ENCODE measurements at regions not wholly inside any gene's neighbourhood (a gene's known extent, or its start where the extent isn't known, plus 50 kb on each side); places are given as distances from the start of the nearest gene placed in this dataset.
"Not testable (repeated sequence)": the region's sequence is repeated elsewhere in the genome, so short reads cannot be mapped to it uniquely, and the experiment has no call there.

DNA sequence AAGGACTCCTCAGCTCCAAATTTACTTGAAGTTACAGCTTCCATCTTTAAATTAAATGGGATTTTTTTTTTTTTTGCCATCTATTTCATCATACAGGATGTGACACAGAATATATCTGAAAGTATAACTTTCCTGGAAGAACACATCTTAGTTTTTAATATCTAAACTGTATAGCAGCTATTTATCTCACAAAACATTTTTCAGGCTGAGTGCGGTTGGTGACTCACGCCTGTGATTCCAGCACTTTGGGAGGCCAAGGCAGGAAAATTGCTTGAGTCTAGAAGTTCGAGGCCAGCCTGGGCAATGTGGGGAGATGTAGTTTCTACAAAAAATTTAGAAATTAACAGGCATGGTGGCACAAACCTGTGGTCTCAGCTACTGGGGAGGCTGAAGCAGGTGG lies 142.3 kb upstream of the KCNJ18 start:
- H3K4me3 Mint-ChIP-seq; H3K36me3 Mint-ChIP-seq (ENCODE audit: low read depth); intact Hi-C loops (cut with micrococcal nuclease); H3K27ac Mint-ChIP-seq; H3K9me3 Mint-ChIP-seq: not testable (repeated sequence)
- H3K4me1 Mint-ChIP-seq (ENCODE audit: low read depth), result peaks cover 34% of the 10 kb centered on the region
- H3K27me3 Mint-ChIP-seq, result peaks cover 41% of the 10 kb centered on the region

- H3K4me1 Mint-ChIP-seq (ENCODE audit: low read depth), result peaks cover 22% of the 10 kb centered on the region
- intact Hi-C loops (cut with micrococcal nuclease), result no loop called here
- H3K9me3 Mint-ChIP-seq, result peaks cover 9% of the 10 kb centered on the region
- H3K27me3 Mint-ChIP-seq, result peaks cover 43% of the 10 kb centered on the region
- peaks cover 6% of the 10 kb centered on the region for H3K36me3 Mint-ChIP-seq (ENCODE audit: low read depth)
- peak overlapping the region; percentile 84 for H3K27ac Mint-ChIP-seq
- peak overlapping the region; percentile 89 for H3K4me3 Mint-ChIP-seq
Observed at GRCh38 chr17:21551081-21551881, 141.0 kb upstream of the KCNJ18 start.

- H3K4me1 Mint-ChIP-seq (ENCODE audit: low read depth); H3K27me3 Mint-ChIP-seq; H3K27ac Mint-ChIP-seq; H3K4me3 Mint-ChIP-seq; intact Hi-C loops (cut with micrococcal nuclease); H3K36me3 Mint-ChIP-seq (ENCODE audit: low read depth): not testable (repeated sequence)
- peaks cover 21% of the 10 kb centered on the region for H3K9me3 Mint-ChIP-seq
Observed at GRCh38 chr17:21558921-21559320, 133.4 kb upstream of the KCNJ18 start.

- H3K4me3 Mint-ChIP-seq, result no peak overlapping the region
- no peaks in the 10 kb centered on the region for H3K4me1 Mint-ChIP-seq (ENCODE audit: low read depth)
- no peak overlapping the region for H3K27ac Mint-ChIP-seq
- no peaks in the 10 kb centered on the region for H3K36me3 Mint-ChIP-seq (ENCODE audit: low read depth)
- peaks cover 4% of the 10 kb centered on the region for H3K9me3 Mint-ChIP-seq
- peaks cover 10% of the 10 kb centered on the region for H3K27me3 Mint-ChIP-seq
- intact Hi-C loops (cut with micrococcal nuclease), result no loop called here
Observed at GRCh38 chr17:21564262-21564661, 128.1 kb upstream of the KCNJ18 start.

DNA sequence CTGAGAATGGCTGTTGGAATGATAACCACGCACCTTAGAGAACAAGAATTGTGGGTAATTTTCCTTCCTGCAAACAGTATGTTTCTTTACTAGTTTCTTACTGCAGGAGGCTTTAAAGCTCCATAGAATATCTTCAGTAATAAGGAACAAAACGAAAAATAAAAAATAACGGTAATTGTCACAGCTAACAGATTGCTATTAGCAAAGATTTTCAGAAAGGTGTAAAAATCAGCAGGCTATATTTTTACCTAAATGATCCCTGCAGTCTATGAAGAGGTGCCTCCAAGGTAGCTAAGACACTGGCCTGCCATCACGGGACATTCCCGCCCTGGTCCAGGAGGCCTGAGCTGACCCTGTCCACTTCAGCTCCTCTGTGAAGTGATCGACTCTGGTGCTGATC lies 127.6 kb upstream of the KCNJ18 start:
- H3K9me3 Mint-ChIP-seq; H3K27ac Mint-ChIP-seq; H3K4me1 Mint-ChIP-seq (ENCODE audit: low read depth); H3K36me3 Mint-ChIP-seq (ENCODE audit: low read depth); intact Hi-C loops (cut with micrococcal nuclease); H3K4me3 Mint-ChIP-seq: not testable (repeated sequence)
- peaks cover 12% of the 10 kb centered on the region for H3K27me3 Mint-ChIP-seq

DNA sequence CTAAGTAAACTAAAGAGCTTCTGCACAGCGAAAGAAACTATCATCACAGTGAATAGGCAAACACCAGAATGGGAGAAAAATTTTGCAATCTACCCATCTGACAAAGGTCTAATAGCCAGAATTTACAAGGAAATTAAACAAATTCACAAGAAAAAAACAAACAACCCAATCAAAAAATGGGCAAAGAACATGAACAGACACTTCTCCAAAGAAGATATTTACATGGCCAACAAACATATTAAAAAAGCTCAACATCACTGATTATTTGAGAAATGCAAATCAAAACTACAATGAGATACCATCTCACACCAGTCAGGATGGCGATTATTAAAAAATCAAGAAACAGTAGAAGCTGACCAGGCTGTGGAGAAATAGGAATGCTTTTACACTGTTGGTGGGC lies 121.9 kb upstream of the KCNJ18 start:
- H3K36me3 Mint-ChIP-seq (ENCODE audit: low read depth); H3K4me3 Mint-ChIP-seq; H3K4me1 Mint-ChIP-seq (ENCODE audit: low read depth); H3K27ac Mint-ChIP-seq; intact Hi-C loops (cut with micrococcal nuclease): not testable (repeated sequence)
- H3K9me3 Mint-ChIP-seq, result peaks cover 23% of the 10 kb centered on the region
- H3K27me3 Mint-ChIP-seq, result peaks cover 22% of the 10 kb centered on the region

- peaks cover 23% of the 10 kb centered on the region for H3K9me3 Mint-ChIP-seq
- H3K4me1 Mint-ChIP-seq (ENCODE audit: low read depth); intact Hi-C loops (cut with micrococcal nuclease); H3K27ac Mint-ChIP-seq; H3K36me3 Mint-ChIP-seq (ENCODE audit: low read depth); H3K4me3 Mint-ChIP-seq: not testable (repeated sequence)
- peaks cover 22% of the 10 kb centered on the region for H3K27me3 Mint-ChIP-seq
Observed at GRCh38 chr17:21572148-21572547, 120.2 kb upstream of the KCNJ18 start.

GRCh38 chr17:21573271-21573960 lies 118.9 kb upstream of the KCNJ18 start:
- H3K4me1 Mint-ChIP-seq (ENCODE audit: low read depth); intact Hi-C loops (cut with micrococcal nuclease); H3K36me3 Mint-ChIP-seq (ENCODE audit: low read depth); H3K4me3 Mint-ChIP-seq; H3K27ac Mint-ChIP-seq: not testable (repeated sequence)
- Mint-ChIP-seq H3K27me3 (peaks cover 17% of the 10 kb centered on the region), H3K9me3 (peaks cover 23% of the 10 kb centered on the region)

GRCh38 chr17:21573961-21574610 lies 118.2 kb upstream of the KCNJ18 start:
- peaks cover 17% of the 10 kb centered on the region for H3K27me3 Mint-ChIP-seq
- intact Hi-C loops (cut with micrococcal nuclease), result no loop called here

GRCh38 chr17:21574611-21575255 lies 117.6 kb upstream of the KCNJ18 start:
- H3K4me1 Mint-ChIP-seq (ENCODE audit: low read depth); H3K27ac Mint-ChIP-seq; H3K4me3 Mint-ChIP-seq; intact Hi-C loops (cut with micrococcal nuclease); H3K36me3 Mint-ChIP-seq (ENCODE audit: low read depth): not testable (repeated sequence)
- peaks cover 21% of the 10 kb centered on the region for H3K9me3 Mint-ChIP-seq
- H3K27me3 Mint-ChIP-seq, result peaks cover 15% of the 10 kb centered on the region

More at GRCh38 chr17:21573961-21574610, 118.2 kb upstream of the KCNJ18 start:
- H3K4me1 Mint-ChIP-seq (ENCODE audit: low read depth), result no peaks in the 10 kb centered on the region
- H3K27ac Mint-ChIP-seq, result no peak overlapping the region
- H3K9me3 Mint-ChIP-seq, result peaks cover 23% of the 10 kb centered on the region
- no peaks in the 10 kb centered on the region for H3K36me3 Mint-ChIP-seq (ENCODE audit: low read depth)
- no peak overlapping the region for H3K4me3 Mint-ChIP-seq

- H3K27me3 Mint-ChIP-seq; H3K27ac Mint-ChIP-seq; H3K4me3 Mint-ChIP-seq; H3K36me3 Mint-ChIP-seq (ENCODE audit: low read depth); H3K9me3 Mint-ChIP-seq; H3K4me1 Mint-ChIP-seq (ENCODE audit: low read depth); intact Hi-C loops (cut with micrococcal nuclease): not testable (repeated sequence)
Observed at GRCh38 chr17:21578783-21579182, 113.5 kb upstream of the KCNJ18 start.

DNA sequence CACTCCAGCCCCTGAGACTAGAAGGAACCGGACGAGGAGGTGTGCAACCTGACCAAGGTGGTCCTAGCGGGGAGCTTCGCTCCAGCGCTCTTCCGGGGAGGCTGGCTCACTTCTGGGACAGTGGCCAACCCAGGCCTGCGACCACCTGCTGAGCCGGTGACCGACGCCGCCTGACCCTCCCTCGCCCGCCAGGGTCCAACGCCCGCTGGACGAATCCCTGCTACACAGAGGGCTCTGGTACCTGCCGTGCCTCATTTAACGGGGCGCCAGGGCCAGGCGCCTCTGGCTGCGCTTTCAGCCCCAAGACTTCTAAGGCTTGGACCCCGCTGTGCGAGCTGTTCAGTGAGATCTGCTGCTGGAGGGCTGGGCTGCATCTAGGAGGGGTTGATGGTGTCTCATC lies 99.5 kb upstream of the KCNJ18 start:
- no peaks in the 10 kb centered on the region for H3K9me3 Mint-ChIP-seq
- H3K4me1 Mint-ChIP-seq (ENCODE audit: low read depth), result no peaks in the 10 kb centered on the region
- H3K4me3 Mint-ChIP-seq, result no peak overlapping the region

GRCh38 chr17:21593452-21594105 lies 98.7 kb upstream of the KCNJ18 start:
- H3K4me1 Mint-ChIP-seq (ENCODE audit: low read depth); intact Hi-C loops (cut with micrococcal nuclease); H3K4me3 Mint-ChIP-seq; H3K9me3 Mint-ChIP-seq; H3K36me3 Mint-ChIP-seq (ENCODE audit: low read depth); H3K27ac Mint-ChIP-seq; H3K27me3 Mint-ChIP-seq: not testable (repeated sequence)

More for the DNA sequence above, 99.5 kb upstream of the KCNJ18 start:
- Mint-ChIP-seq H3K36me3 (ENCODE audit: low read depth) (no peaks in the 10 kb centered on the region), H3K27ac (no peak overlapping the region), H3K27me3 (peaks cover 6% of the 10 kb centered on the region)
- intact Hi-C loops (cut with micrococcal nuclease), result no loop called here
